ENCODE measurements at regions not wholly inside any gene's neighbourhood (a gene's known extent, or its start where the extent isn't known, plus 50 kb on each side); places are given as distances from the start of the nearest gene placed in this dataset.

- POLR2A ChIA-PET, result no interaction called here
- no peak for TF ChIP-seq ZNF232 (CRISPR knock-in tag; IDR thresholded peaks at IDR 0.05)
- TF ChIP-seq, protein P1, sequence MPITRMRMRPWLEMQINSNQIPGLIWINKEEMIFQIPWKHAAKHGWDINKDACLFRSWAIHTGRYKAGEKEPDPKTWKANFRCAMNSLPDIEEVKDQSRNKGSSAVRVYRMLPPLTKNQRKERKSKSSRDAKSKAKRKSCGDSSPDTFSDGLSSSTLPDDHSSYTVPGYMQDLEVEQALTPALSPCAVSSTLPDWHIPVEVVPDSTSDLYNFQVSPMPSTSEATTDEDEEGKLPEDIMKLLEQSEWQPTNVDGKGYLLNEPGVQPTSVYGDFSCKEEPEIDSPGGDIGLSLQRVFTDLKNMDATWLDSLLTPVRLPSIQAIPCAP (CRISPR knock-in tag; IDR thresholded peaks at IDR 0.05), result no peak
- no peak for TF ChIP-seq ZNF317 (CRISPR knock-in tag; IDR thresholded peaks at IDR 0.05; ENCODE audit: borderline replicate concordance, low read depth)
- TF ChIP-seq ZNF219 (CRISPR knock-in tag; IDR thresholded peaks at IDR 0.05; ENCODE audit: borderline replicate concordance), result no peak
- TF ChIP-seq, protein P2, sequence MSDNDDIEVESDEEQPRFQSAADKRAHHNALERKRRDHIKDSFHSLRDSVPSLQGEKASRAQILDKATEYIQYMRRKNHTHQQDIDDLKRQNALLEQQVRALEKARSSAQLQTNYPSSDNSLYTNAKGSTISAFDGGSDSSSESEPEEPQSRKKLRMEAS (CRISPR knock-in tag; IDR thresholded peaks at IDR 0.05), result no peak
- TF ChIP-seq CTCF (IDR thresholded peaks at IDR 0.05), result no peak
- TF ChIP-seq, protein P3, sequence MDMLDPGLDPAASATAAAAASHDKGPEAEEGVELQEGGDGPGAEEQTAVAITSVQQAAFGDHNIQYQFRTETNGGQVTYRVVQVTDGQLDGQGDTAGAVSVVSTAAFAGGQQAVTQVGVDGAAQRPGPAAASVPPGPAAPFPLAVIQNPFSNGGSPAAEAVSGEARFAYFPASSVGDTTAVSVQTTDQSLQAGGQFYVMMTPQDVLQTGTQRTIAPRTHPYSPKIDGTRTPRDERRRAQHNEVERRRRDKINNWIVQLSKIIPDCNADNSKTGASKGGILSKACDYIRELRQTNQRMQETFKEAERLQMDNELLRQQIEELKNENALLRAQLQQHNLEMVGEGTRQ (CRISPR knock-in tag; IDR thresholded peaks at IDR 0.05), result no peak
- no peak for TF ChIP-seq FOXP4 (CRISPR knock-in tag; IDR thresholded peaks at IDR 0.05)
- no peak for TF ChIP-seq NR2C2 (CRISPR knock-in tag; IDR thresholded peaks at IDR 0.05)
- TF ChIP-seq RELA (CRISPR knock-in tag; IDR thresholded peaks at IDR 0.05; ENCODE audit: borderline replicate concordance), result no peak
- TF ChIP-seq, protein P4, sequence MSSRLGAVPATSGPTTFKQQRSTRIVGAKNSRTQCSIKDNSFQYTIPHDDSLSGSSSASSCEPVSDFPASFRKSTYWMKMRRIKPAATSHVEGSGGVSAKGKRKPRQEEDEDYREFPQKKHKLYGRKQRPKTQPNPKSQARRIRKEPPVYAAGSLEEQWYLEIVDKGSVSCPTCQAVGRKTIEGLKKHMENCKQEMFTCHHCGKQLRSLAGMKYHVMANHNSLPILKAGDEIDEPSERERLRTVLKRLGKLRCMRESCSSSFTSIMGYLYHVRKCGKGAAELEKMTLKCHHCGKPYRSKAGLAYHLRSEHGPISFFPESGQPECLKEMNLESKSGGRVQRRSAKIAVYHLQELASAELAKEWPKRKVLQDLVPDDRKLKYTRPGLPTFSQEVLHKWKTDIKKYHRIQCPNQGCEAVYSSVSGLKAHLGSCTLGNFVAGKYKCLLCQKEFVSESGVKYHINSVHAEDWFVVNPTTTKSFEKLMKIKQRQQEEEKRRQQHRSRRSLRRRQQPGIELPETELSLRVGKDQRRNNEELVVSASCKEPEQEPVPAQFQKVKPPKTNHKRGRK (CRISPR knock-in tag; IDR thresholded peaks at IDR 0.05; ENCODE audit: borderline replicate concordance), result no peak
- TF ChIP-seq NR1H2 (CRISPR knock-in tag; IDR thresholded peaks at IDR 0.05), result no peak
- no peak for TF ChIP-seq ZNF138 (CRISPR knock-in tag; conservative IDR thresholded peaks at IDR 0.05)
- no peak for TF ChIP-seq EMX1 (CRISPR knock-in tag; IDR thresholded peaks at IDR 0.05)
- TF ChIP-seq IRF2 (CRISPR knock-in tag; IDR thresholded peaks at IDR 0.05; ENCODE audit: borderline replicate concordance, low read depth), result no peak
- no peak for TF ChIP-seq SMAD4 (CRISPR knock-in tag; IDR thresholded peaks at IDR 0.05)
- TF ChIP-seq, protein P5, sequence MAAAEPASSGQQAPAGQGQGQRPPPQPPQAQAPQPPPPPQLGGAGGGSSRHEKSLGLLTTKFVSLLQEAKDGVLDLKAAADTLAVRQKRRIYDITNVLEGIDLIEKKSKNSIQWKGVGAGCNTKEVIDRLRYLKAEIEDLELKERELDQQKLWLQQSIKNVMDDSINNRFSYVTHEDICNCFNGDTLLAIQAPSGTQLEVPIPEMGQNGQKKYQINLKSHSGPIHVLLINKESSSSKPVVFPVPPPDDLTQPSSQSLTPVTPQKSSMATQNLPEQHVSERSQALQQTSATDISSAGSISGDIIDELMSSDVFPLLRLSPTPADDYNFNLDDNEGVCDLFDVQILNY (CRISPR knock-in tag; IDR thresholded peaks at IDR 0.05), result no peak
- Mint-ChIP-seq H3K36me3 (peaks cover 16% of the 10 kb centered on the region), H3K9me3 (peaks cover 6% of the 10 kb centered on the region), H3K27ac (peak overlapping the region; percentile 91), H3K27me3 (ENCODE audit: low read depth) (no peaks in the 10 kb centered on the region), H3K4me3 (peak overlapping the region; percentile 65), H3K4me1 (peaks cover 63% of the 10 kb centered on the region)
- DNase-seq (ENCODE audit: low spot score), result peak; percentile 28
- ATAC-seq, result peak; percentile 75
- CTCF ChIA-PET, result interaction anchor here (0.6 to 4.2 kb wide), 8 partner anchors 8 to 868 kb away, joined by 3 to 36 read pairs (median 8); partner anchors contain the start of gene CCDC85A
Measured at GRCh38 chr2:56117764-56118163, 66.0 kb upstream of the CCDC85A start.

- Mint-ChIP-seq H3K4me1 (peaks cover 57% of the 10 kb centered on the region), H3K4me3 (peak overlapping the region; percentile 65), H3K9me3 (peaks cover 6% of the 10 kb centered on the region), H3K27ac (peak overlapping the region; percentile 91), H3K36me3 (peaks cover 22% of the 10 kb centered on the region), H3K27me3 (ENCODE audit: low read depth) (no peaks in the 10 kb centered on the region)
- ATAC-seq, result peak; percentile 45
- CTCF ChIA-PET, result interaction anchor here (0.6 to 4.2 kb wide), 8 partner anchors 9 to 1002 kb away, joined by 3 to 36 read pairs (median 10); partner anchors contain the start of gene CCDC85A
- POLR2A ChIA-PET, result no interaction called here
- no peak for DNase-seq (ENCODE audit: low spot score)
- TF ChIP-seq FOXP4 (CRISPR knock-in tag; IDR thresholded peaks at IDR 0.05) (no peak), TEAD4 (CRISPR knock-in tag; IDR thresholded peaks at IDR 0.05) (no peak), GRHL2 (CRISPR knock-in tag; IDR thresholded peaks at IDR 0.05; ENCODE audit: insufficient replicate concordance, severe bottlenecking) (no peak), ZNF671 (CRISPR knock-in tag; IDR thresholded peaks at IDR 0.05) (no peak), RELA (CRISPR knock-in tag; IDR thresholded peaks at IDR 0.05; ENCODE audit: borderline replicate concordance) (no peak)
- TF ChIP-seq, protein P6, sequence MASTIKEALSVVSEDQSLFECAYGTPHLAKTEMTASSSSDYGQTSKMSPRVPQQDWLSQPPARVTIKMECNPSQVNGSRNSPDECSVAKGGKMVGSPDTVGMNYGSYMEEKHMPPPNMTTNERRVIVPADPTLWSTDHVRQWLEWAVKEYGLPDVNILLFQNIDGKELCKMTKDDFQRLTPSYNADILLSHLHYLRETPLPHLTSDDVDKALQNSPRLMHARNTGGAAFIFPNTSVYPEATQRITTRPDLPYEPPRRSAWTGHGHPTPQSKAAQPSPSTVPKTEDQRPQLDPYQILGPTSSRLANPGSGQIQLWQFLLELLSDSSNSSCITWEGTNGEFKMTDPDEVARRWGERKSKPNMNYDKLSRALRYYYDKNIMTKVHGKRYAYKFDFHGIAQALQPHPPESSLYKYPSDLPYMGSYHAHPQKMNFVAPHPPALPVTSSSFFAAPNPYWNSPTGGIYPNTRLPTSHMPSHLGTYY (CRISPR knock-in tag; IDR thresholded peaks at IDR 0.05), result no peak
Measured at GRCh38 chr2:56118474-56118873, 65.3 kb upstream of the CCDC85A start.
